Myocyte (in vitro differentiated cells): ENCODE measurements at regions not wholly inside any gene's neighbourhood (a gene's known extent, or its start where the extent isn't known, plus 50 kb on each side); places are given as distances from the start of the nearest gene placed in this dataset.

Source experiments
- DNase-seq: peaks from one replicate; pipeline ENCODE4 v3.0.0-alpha.2; 2012; ENCODE audit warnings: low read depth

GRCh38 chr6:153882411-153882810 is 156.6 kb upstream of the OPRM1 start:
- DNase-seq = no peak

- no peak for DNase-seq
Observed at GRCh38 chr6:153873541-153873940, 165.5 kb upstream of the OPRM1 start.

GRCh38 chr6:153872946-153873345 is 166.1 kb upstream of the OPRM1 start:
- no peak for DNase-seq

GRCh38 chr6:153862927-153863326 is 176.1 kb upstream of the OPRM1 start:
- DNase-seq = no peak

GRCh38 chr6:153862139-153862538 is 176.9 kb upstream of the OPRM1 start:
- DNase-seq = no peak

- no peak for DNase-seq
Observed at GRCh38 chr6:153858529-153858928, 180.5 kb upstream of the OPRM1 start.

- DNase-seq = no peak
Observed at GRCh38 chr6:153856929-153857376, 182.1 kb upstream of the OPRM1 start.

GRCh38 chr6:153852481-153852880 is 186.6 kb upstream of the OPRM1 start:
- no peak for DNase-seq

GRCh38 chr6:153852034-153852433 is 187.0 kb upstream of the OPRM1 start:
- no peak for DNase-seq

GRCh38 chr6:153849072-153849779 is 189.8 kb upstream of the OPRM1 start:
- no peak for DNase-seq

GRCh38 chr6:153843420-153843819 is 195.6 kb upstream of the OPRM1 start:
- no peak for DNase-seq

GRCh38 chr6:153842491-153842890 is 196.5 kb upstream of the OPRM1 start:
- no peak for DNase-seq

GRCh38 chr6:153840039-153840850 is 198.8 kb upstream of the OPRM1 start:
- no peak for DNase-seq

GRCh38 chr6:153832543-153832942 is 206.5 kb upstream of the OPRM1 start:
- DNase-seq = no peak

GRCh38 chr6:153831350-153832078 is 207.5 kb upstream of the OPRM1 start:
- DNase-seq = no peak

GRCh38 chr6:153817173-153817572 is 221.9 kb upstream of the OPRM1 start:
- DNase-seq = no peak

- DNase-seq = no peak
Observed at GRCh38 chr6:153816366-153816765, 222.7 kb upstream of the OPRM1 start.

GRCh38 chr6:153814136-153814535 is 224.9 kb upstream of the OPRM1 start:
- no peak for DNase-seq

GRCh38 chr6:153804755-153805330 is 234.2 kb upstream of the OPRM1 start:
- DNase-seq = no peak

- no peak for DNase-seq
Observed at GRCh38 chr6:153801917-153802316, 237.1 kb upstream of the OPRM1 start.

GRCh38 chr6:153800580-153801188 is 238.4 kb upstream of the OPRM1 start:
- no peak for DNase-seq
